Stomach (tissue), 8 donors: ENCODE measurements at regions not wholly inside any gene's neighbourhood (a gene's known extent, or its start where the extent isn't known, plus 50 kb on each side); places are given as distances from the start of the nearest gene placed in this dataset.
A peak's percentile ranks its signal among the peaks of the same experiment; 100 is the strongest.

Experiments used
- DNase-seq, 2 donors: peaks; one replicate each; pipeline versions ENCODE4 v3.0.0 to v3.0.0-alpha.2; 2013 to 2019
- H3K27ac ChIP-seq, 5 donors: fragments of 200-600 bp in 4 of 5; sonication (generic) in 4 of 5; one replicate each; pipeline ENCODE4 v1.5.1; 2013 to 2019; ENCODE audit warnings: mild to moderate bottlenecking in 1 of 5, moderate library complexity in 1 of 5
- H3K27me3 ChIP-seq, 3 donors: fragments of 200-600 bp; sonication (generic); one replicate each; pipeline ENCODE4 v1.5.1; 2017 to 2019; ENCODE audit warnings: mixed run types in 1 of 3
- H3K36me3 ChIP-seq, 4 donors: fragments of 200-600 bp; sonication (generic); 1 replicate in 3 of 4; 2 replicates in 1 of 4; pipeline ENCODE4 v1.5.1; 2016 to 2019
- H3K4me1 ChIP-seq, 4 donors: fragments of 200-600 bp; sonication (generic); one replicate each; pipeline ENCODE4 v1.5.1; 2016 to 2019
- H3K4me3 ChIP-seq, 4 donors: fragments of 200-600 bp; sonication (generic) in 3 of 4; one replicate each; pipeline ENCODE4 v1.5.1; 2016 to 2019; ENCODE audit warnings: mild to moderate bottlenecking in 1 of 4
- H3K9me3 ChIP-seq, 4 donors: fragments of 200-600 bp; sonication (generic); one replicate each; pipeline ENCODE4 v1.5.1; 2016 to 2019
- EP300 ChIP-seq: sonication (generic); formaldehyde crosslinking; IDR thresholded peaks from one replicate; pipeline ENCODE4 v1.6.1; 2017; ENCODE audit warnings: antibody characterized with exemption
- POLR2A ChIP-seq, 4 donors: fragments of 450-650 bp; IDR thresholded peaks; one replicate each; pipeline ENCODE4 v1.6.1; 2016; ENCODE audit warnings: antibody characterized with exemption in 4 of 4, control low read depth in 2 of 4, mild to moderate bottlenecking in 1 of 4, moderate library complexity in 1 of 4
- POLR2AphosphoS5 ChIP-seq, 3 donors: sonication (generic); formaldehyde crosslinking; IDR thresholded peaks; one replicate each; pipeline ENCODE4 v1.6.1; 2016; ENCODE audit warnings: antibody characterized with exemption in 3 of 3
- WGBS, 5 donors: extraction: QIAGEN DNeasy Blood & Tissue Kit in 3 of 5; methylation state at CpG; one replicate each; pipeline versions ENCODE4 v1.1.5 to v1.1.7; 2013 to 2018; 5-methylcytosine and 5-hydroxymethylcytosine counted together
- intact Hi-C: fragments of 100-400 bp; cut with DNase I; formaldehyde crosslinking; loops from one replicate; pipeline ENCODE4 v1.15.1; 2023; ENCODE audit warnings: low total_unique reads
- TF ChIP-seq, protein P1 (sequence below), 7 experiments: fragments of 450-650 bp in 4 of 7; fragments of 200-600 bp in 3 of 7; sonication (generic) in 3 of 7; IDR thresholded peaks; one replicate each; pipeline ENCODE4 v1.5.1; 2016 to 2019; ENCODE audit warnings: antibody characterized with exemption in 7 of 7, control low read depth in 2 of 7, mild to moderate bottlenecking in 1 of 7
- donor health status: healthy with polysubstance abuse.
- donor health status: Bipolar disorder and iron deficiency.
- donor health status: healthy.

DNA sequence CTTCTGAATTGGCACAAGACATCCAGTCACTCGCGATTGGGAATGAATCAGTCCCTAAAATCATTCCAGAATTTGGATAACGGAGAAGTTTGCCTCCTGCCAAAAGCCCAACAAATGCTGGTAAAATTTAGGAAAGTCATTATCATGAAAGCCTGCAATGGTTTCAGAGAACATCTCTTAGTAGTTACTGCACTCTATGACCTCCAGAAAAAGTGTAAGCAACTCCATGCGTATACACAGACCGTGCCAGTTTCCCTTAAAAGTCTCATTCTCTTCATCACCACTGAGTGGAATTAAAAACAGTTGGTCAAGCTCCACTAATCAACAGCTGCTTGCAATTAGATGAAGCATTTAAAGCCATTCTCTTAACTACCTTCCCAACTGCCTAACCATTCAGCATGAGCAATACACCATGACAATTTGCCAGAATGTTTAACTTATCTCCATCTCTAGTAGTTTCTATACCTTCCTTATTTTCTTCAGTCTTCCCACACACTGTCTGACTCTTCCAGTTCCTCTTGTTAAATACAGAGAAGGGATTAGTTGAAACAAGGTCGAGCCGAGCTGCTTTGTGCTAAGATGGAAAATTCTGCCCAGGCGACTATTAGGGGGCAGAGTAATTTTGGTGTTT lies 183.6 kb upstream of the PRDM1 start:
- intact Hi-C loops, result no loop called here
- no peaks in the 10 kb centered on the region for H3K27me3 ChIP-seq
- no peak for DNase-seq

DNA sequence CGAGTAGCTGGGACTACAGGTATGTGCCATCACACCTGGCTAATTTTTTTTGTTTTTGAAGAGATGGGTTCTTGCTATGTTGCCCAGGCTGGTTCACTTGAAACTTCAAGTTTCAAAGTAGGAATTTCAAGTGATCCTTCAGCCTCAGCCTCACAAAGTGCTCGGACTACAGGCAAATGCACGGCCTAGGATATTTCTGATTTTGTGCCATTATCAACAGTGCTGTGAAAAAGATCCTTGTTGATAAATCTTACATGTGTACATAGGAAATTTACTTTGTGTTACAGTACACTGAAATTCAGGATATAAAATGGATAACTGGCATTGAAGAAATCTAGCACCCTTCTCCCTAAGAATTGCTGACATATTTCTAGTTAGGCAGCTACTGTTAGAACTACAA lies 184.6 kb upstream of the PRDM1 start:
- no peak overlapping the region for H3K4me3 ChIP-seq
- no peaks in the 10 kb centered on the region for H3K36me3 ChIP-seq
- no peak for TF ChIP-seq POLR2A (IDR thresholded peaks at IDR 0.05)
- TF ChIP-seq, protein P1, sequence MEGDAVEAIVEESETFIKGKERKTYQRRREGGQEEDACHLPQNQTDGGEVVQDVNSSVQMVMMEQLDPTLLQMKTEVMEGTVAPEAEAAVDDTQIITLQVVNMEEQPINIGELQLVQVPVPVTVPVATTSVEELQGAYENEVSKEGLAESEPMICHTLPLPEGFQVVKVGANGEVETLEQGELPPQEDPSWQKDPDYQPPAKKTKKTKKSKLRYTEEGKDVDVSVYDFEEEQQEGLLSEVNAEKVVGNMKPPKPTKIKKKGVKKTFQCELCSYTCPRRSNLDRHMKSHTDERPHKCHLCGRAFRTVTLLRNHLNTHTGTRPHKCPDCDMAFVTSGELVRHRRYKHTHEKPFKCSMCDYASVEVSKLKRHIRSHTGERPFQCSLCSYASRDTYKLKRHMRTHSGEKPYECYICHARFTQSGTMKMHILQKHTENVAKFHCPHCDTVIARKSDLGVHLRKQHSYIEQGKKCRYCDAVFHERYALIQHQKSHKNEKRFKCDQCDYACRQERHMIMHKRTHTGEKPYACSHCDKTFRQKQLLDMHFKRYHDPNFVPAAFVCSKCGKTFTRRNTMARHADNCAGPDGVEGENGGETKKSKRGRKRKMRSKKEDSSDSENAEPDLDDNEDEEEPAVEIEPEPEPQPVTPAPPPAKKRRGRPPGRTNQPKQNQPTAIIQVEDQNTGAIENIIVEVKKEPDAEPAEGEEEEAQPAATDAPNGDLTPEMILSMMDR (IDR thresholded peaks at IDR 0.05), result no peak
- TF ChIP-seq POLR2AphosphoS5 (IDR thresholded peaks at IDR 0.05), result no peak
- no peak for TF ChIP-seq EP300
- H3K9me3 ChIP-seq, result no peaks in the 10 kb centered on the region
- peaks cover 0 to 7% (median 0%) of the 10 kb centered on the region in 4 donors for H3K4me1 ChIP-seq
- intact Hi-C loops, result no loop called here
- H3K27me3 ChIP-seq, result no peaks in the 10 kb centered on the region
- DNase-seq, result no peak
- no peak overlapping the region for H3K27ac ChIP-seq
- 57 to 75% (median 61%) methylated on average over 3 of the region's 3 CpGs for WGBS, 5 donors

More for the DNA sequence above, 183.6 kb upstream of the PRDM1 start:
- no peak for TF ChIP-seq EP300
- TF ChIP-seq POLR2A (IDR thresholded peaks at IDR 0.05), result no peak
- TF ChIP-seq POLR2AphosphoS5 (IDR thresholded peaks at IDR 0.05), result no peak
- TF ChIP-seq, protein P1 (IDR thresholded peaks at IDR 0.05), result no peak
- Histone ChIP-seq H3K9me3 (no peaks in the 10 kb centered on the region), H3K4me1 (peaks cover 0 to 7% (median 0%) of the 10 kb centered on the region in 4 donors), H3K27ac (no peak overlapping the region), H3K36me3 (no peaks in the 10 kb centered on the region), H3K4me3 (no peak overlapping the region)
- 61 to 77% (median 73%) methylated on average over 8 of the region's 8 CpGs for WGBS, 5 donors

DNA sequence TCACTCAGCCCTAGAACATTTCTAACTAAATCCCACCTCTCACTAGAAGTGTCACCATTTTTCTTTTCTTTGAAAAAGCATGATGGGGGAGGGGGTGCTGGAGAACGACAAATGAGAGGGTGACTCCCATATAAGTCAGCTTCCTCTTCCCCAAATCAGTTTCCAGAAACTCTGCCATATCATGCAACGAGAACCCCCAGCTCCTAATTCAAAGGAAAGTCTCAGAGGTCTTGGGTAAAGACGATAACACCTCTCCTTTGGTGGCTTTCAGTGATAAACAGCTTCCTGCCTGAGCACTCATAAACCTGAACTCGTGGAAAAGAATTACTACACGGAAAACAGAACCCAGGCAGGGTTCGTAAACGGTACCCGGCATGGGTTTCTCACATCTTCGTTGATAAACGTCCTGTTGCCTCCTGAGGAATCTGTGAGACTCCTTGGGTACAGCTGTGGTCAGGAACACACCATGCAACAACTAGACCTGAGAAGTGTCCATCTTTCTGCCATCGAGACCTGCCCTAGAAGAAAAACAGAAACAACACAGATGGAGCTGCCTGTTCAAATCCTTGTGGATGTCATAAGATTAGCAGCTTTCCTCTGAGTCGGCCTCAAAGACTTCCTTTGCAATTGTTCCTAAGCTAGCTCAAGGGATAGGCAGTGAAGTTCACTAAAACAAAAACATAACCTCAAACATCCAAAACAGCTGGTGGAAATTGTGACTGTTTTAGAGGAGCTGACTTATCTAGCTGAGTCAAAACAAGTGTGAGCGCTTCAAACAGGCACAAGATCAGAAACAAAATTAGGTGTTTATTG lies 185.8 kb upstream of the PRDM1 start:
- TF ChIP-seq EP300, result no peak
- TF ChIP-seq, protein P1 (IDR thresholded peaks at IDR 0.05), result no peak
- peak in 1 of 3 donors; percentile 16 for TF ChIP-seq POLR2AphosphoS5 (IDR thresholded peaks at IDR 0.05)
- TF ChIP-seq POLR2A (IDR thresholded peaks at IDR 0.05), result no peak
- WGBS, 5 donors, result 56 to 76% (median 73%) methylated on average over 13 of the region's 13 CpGs
- no peaks in the 10 kb centered on the region for H3K9me3 ChIP-seq
- no peak overlapping the region for H3K4me3 ChIP-seq
- intact Hi-C loops, result no loop called here
- peak overlapping the region in 2 of 5 donors; percentile 48 to 55 for H3K27ac ChIP-seq
- no peaks in the 10 kb centered on the region for H3K27me3 ChIP-seq
- H3K36me3 ChIP-seq, result no peaks in the 10 kb centered on the region
- peaks cover 0 to 7% (median 0%) of the 10 kb centered on the region in 4 donors for H3K4me1 ChIP-seq
- DNase-seq, result no peak

DNA sequence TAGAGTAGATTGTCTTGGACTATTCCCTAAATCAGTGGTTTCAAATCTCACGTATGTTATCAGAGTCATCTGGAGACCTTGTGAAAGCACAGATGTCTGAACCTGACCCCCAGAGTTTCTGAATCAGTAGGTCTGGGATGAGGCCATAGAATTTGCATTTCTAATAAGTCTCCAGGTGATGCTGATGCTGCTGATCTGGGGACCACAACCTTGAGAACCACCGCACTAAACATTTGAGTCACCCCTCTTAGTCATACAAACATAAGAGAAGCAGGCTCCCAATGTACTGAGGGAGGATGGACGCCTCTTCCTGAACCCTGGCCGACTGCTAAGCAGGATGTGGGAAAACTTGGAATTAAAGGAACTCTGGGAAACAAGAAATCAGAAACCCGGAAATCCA lies 187.8 kb upstream of the PRDM1 start:
- TF ChIP-seq EP300, result no peak
- TF ChIP-seq, protein P1 (IDR thresholded peaks at IDR 0.05), result no peak
- no peak for TF ChIP-seq POLR2A (IDR thresholded peaks at IDR 0.05)
- no peak for TF ChIP-seq POLR2AphosphoS5 (IDR thresholded peaks at IDR 0.05)
- Histone ChIP-seq H3K4me3 (no peak overlapping the region), H3K4me1 (peaks cover 0 to 7% (median 0%) of the 10 kb centered on the region in 4 donors), H3K27me3 (no peaks in the 10 kb centered on the region), H3K36me3 (no peaks in the 10 kb centered on the region), H3K9me3 (no peaks in the 10 kb centered on the region), H3K27ac (no peak overlapping the region)
- WGBS, 5 donors, result 64 to 80% (median 74%) methylated on average over 5 of the region's 5 CpGs
- intact Hi-C loops, result no loop called here
- no peak for DNase-seq
